VCaP (cell line): ENCODE measurements at regions not wholly inside any gene's neighbourhood (a gene's known extent, or its start where the extent isn't known, plus 50 kb on each side); places are given as distances from the start of the nearest gene placed in this dataset.
"Not testable (repeated sequence)": the region's sequence is repeated elsewhere in the genome, so short reads cannot be mapped to it uniquely, and the experiment has no call there.

Experiments
- H3K27ac ChIP-seq: fragments of 450-650 bp; 2 replicates; pipeline ENCODE4 v1.5.1; 2017
- TF ChIP-seq, protein P1 (sequence below): fragments of 450-650 bp; conservative IDR thresholded peaks from 2 replicates; pipeline ENCODE4 v1.5.1; 2017; ENCODE audit warnings: mild to moderate bottlenecking, moderate library complexity

GRCh38 chr5:90092734-90093133, 316.8 kb downstream of the CETN3 start:
- TF ChIP-seq, protein P1, sequence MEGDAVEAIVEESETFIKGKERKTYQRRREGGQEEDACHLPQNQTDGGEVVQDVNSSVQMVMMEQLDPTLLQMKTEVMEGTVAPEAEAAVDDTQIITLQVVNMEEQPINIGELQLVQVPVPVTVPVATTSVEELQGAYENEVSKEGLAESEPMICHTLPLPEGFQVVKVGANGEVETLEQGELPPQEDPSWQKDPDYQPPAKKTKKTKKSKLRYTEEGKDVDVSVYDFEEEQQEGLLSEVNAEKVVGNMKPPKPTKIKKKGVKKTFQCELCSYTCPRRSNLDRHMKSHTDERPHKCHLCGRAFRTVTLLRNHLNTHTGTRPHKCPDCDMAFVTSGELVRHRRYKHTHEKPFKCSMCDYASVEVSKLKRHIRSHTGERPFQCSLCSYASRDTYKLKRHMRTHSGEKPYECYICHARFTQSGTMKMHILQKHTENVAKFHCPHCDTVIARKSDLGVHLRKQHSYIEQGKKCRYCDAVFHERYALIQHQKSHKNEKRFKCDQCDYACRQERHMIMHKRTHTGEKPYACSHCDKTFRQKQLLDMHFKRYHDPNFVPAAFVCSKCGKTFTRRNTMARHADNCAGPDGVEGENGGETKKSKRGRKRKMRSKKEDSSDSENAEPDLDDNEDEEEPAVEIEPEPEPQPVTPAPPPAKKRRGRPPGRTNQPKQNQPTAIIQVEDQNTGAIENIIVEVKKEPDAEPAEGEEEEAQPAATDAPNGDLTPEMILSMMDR = no peak

DNA sequence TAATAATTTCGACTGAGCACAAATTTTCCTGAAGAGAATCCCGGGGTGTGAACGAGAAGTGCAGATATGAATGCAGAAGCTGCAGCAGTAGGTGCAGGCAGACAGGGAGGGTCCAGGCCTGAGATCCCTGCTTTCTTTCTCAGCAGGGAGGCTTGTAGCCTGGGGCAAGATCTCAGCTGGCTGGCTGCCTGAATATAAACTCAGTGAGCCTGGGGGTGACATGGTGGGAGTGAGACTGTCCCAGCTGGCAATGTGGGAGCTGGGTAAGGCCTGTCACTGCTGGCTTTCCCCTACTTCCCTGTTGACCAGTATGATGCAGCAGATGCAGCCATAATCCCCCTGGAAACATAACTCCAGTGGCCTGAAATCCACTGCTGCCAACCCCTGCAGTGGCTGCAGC, 325.2 kb downstream of the CETN3 start:
- TF ChIP-seq, protein P1 = no peak

More at GRCh38 chr5:90092734-90093133, 316.8 kb downstream of the CETN3 start:
- H3K27ac ChIP-seq = no peak overlapping the region

DNA sequence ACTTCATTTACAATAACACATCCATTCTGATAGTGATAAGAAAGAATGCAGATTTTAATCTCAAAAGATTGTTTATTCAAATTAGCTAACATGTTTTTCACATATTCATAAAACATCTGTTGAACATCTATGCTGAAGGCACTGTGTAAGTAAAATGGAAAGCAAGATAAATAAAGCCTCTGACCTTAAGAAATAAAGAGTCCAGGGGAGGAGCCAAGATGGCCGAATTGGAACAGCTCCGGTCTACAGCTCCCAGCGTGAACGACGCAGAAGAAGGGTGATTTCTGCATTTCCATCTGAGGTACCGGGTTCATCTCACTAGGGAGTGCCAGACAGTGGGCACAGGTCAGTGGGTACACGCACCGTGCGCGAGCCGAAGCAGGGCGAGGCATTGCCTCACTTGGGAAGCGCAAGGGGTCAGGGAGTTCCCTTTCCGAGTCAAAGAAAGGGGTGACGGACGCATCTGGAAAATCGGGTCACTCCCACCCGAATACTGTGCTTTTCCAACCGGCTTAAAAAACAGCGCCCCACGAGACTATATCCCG, 336.5 kb downstream of the CETN3 start:
- H3K27ac ChIP-seq = not testable (repeated sequence)

More for the DNA sequence above, 325.2 kb downstream of the CETN3 start:
- H3K27ac ChIP-seq = no peak overlapping the region

DNA sequence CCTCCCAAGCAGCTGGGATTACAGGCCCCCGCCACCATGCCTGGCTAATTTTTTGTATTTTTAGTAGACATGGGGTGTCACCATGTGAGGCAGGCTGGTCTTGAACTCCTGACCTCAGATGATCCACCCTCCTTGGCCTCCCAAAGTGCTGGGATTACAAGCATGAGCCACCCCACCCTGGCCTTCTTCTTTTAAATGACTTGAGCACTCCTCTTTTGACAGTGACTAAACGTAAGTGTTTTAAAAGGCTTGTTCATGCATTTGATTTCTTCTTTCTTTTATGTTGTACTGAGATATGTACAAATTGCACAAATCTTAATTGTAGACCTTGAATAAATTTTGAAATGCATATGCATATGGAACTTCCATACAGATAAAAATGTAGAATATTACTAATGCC, 337.9 kb downstream of the CETN3 start:
- no peak overlapping the region for H3K27ac ChIP-seq
- TF ChIP-seq, protein P1 = no peak

DNA sequence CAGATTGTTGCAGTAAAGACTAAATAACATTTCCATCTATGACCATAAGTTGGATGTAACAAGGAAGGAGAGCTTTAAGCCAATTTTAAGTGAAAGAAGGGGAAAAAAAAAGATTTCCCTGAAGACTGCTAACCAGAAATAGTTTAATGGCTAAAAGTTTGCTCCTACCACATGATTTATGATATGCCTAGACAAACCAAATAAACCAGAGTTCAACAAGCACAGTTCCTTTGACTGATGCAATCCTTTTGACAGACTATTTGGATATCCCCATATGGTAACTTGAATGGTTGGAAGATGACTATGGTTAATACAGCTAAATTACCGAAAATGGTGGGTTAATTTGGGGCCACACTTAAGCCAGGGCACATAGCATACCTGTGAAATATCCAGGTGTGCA, 338.5 kb downstream of the CETN3 start:
- TF ChIP-seq, protein P1 = no peak
- H3K27ac ChIP-seq = no peak overlapping the region

DNA sequence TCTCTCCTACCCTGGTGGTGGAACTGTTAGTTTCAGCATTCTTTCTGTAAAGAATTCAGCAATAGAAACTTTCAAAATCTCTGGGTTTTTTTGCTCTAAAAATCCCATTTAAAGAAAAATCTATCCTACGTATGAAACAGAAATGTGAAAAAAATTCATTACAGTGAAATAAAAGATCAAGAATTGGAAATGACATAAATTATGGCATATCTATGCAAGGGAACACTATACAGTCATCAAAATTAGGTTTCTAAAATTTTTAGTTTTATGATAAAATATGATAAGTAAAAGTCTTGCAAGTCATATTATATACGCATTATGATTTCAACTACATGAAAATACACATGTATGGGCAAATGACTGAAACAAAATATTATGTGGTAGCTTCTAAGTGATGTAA, 342.6 kb downstream of the CETN3 start:
- H3K27ac ChIP-seq = no peak overlapping the region
- TF ChIP-seq, protein P1 = no peak

DNA sequence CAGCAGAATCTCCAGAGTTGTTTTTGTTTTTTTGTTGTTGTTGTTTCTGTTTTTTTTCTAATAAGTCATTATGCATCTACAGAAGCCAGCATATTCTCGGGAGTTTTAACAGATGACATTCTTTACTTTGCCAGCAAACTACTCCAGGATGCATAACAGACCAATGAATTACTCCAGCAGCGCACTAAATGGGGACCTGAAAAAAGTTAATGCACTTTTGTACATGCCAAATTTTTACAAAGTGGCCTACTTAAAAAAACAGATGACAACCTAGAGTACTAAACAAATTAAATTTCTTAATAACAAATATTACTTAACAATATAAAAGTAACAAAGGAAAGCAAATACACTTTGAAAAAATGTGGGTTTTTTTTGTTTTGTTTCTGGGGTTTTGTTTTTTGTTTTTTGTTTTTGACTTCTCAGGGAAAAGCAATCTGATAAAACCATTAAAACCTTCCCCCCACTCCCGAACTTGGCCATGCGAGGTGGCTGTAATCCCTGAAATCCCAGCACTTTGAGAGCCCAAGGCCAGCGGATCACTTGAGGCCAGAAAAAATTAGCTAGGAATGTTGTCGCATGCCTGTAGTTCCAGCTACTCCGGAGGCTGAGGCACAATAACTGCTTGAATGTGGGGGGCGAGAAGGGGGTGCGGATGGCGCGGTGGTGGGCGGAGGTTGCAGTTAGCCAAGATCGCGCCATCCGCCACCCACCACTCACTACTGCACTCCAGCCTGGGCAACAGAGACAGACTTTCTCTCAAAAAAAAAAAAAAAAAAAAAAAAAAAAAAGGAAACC, 352.4 kb downstream of the CETN3 start:
- TF ChIP-seq, protein P1 = no peak
- no peak overlapping the region for H3K27ac ChIP-seq

- H3K27ac ChIP-seq = no peak overlapping the region
- TF ChIP-seq, protein P1 = no peak
Observed at GRCh38 chr5:90055831-90056328, 353.7 kb downstream of the CETN3 start.
